HCT116 (cell line): ENCODE measurements at regions not wholly inside any gene's neighbourhood (a gene's known extent, or its start where the extent isn't known, plus 50 kb on each side); places are given as distances from the start of the nearest gene placed in this dataset.

Experiments
- ATF3 ChIP-seq: IDR thresholded peaks from 2 replicates; pipeline ENCODE4 v1.6.1; 2012
- CEBPB ChIP-seq: IDR thresholded peaks from 2 replicates; pipeline ENCODE4 v1.6.1; 2012; ENCODE audit warnings: low read depth
- CTCF ChIP-seq, 3 experiments: fragments of 200-600 bp in 1 of 3; sonication (generic) in 1 of 3; IDR thresholded peaks in 2 of 3; conservative IDR thresholded peaks in 1 of 3; 2 replicates each; pipeline ENCODE4 v1.5.1; 2012 to 2017; ENCODE audit warnings: low read depth in 2 of 3, low read length in 2 of 3, antibody characterized with exemption in 1 of 3, borderline replicate concordance in 1 of 3, control low read depth in 1 of 3, mild to moderate bottlenecking in 1 of 3, mixed read lengths in 1 of 3, mixed run types in 1 of 3, moderate library complexity in 1 of 3; ENCODE audit not compliant: insufficient read depth in 1 of 3
- EZH2 ChIP-seq: fragments of 200-600 bp; sonication (generic); IDR thresholded peaks from 2 replicates; pipeline ENCODE4 v1.6.1; 2017; ENCODE audit warnings: antibody characterized with exemption, mixed run types
- EZH2phosphoT487 ChIP-seq: fragments of 200-600 bp; IDR thresholded peaks from 2 replicates; pipeline ENCODE4 v1.6.1; 2018; ENCODE audit warnings: antibody characterized with exemption, borderline replicate concordance
- MAX ChIP-seq: IDR thresholded peaks from 2 replicates; pipeline ENCODE4 v1.6.1; 2012
- POLR2A ChIP-seq: IDR thresholded peaks from 2 replicates; pipeline ENCODE4 v1.7.0; 2011; ENCODE audit warnings: borderline replicate concordance; ENCODE audit not compliant: insufficient read depth, insufficient read length; ENCODE audit errors: extremely low read depth
- POLR2AphosphoS5 ChIP-seq: IDR thresholded peaks from 2 replicates; pipeline ENCODE4 v1.6.1; 2011; ENCODE audit warnings: mild to moderate bottlenecking, low read depth, low read length, moderate library complexity
- REST ChIP-seq: IDR thresholded peaks from 2 replicates; pipeline ENCODE4 v1.6.1; 2012; ENCODE audit warnings: low read depth
- SIN3A ChIP-seq: IDR thresholded peaks from 2 replicates; pipeline ENCODE4 v1.6.1; 2012; ENCODE audit warnings: low read depth
- TCF7L2 ChIP-seq: IDR thresholded peaks from 2 replicates; pipeline ENCODE4 v1.7.0; 2011; ENCODE audit warnings: borderline replicate concordance, inconsistent platforms; ENCODE audit not compliant: insufficient read depth, insufficient read length; ENCODE audit errors: extremely low read depth
- YY1 ChIP-seq: IDR thresholded peaks from 2 replicates; pipeline ENCODE4 v1.6.1; 2011; ENCODE audit warnings: low read length, low read depth, moderate library complexity, mild to moderate bottlenecking; ENCODE audit not compliant: insufficient replicate concordance; ENCODE audit errors: extremely low read depth
- ZBTB33 ChIP-seq: IDR thresholded peaks from 2 replicates; pipeline ENCODE4 v1.6.1; 2011; ENCODE audit warnings: mild to moderate bottlenecking, low read length, moderate library complexity; ENCODE audit not compliant: insufficient replicate concordance; ENCODE audit errors: extremely low read depth
- ZNF274 ChIP-seq: fragments of 200-500 bp; sonication (Bioruptor generic); IDR thresholded peaks from 2 replicates; pipeline ENCODE4 v1.6.1; 2014; ENCODE audit warnings: mild to moderate bottlenecking, low read depth, low read length, inconsistent platforms

- no peak for TF ChIP-seq MAX
- TF ChIP-seq POLR2A: no peak
- no peak for TF ChIP-seq CTCF (IDR thresholded peaks at IDR 0.05 in 2 of 3, conservative IDR thresholded peaks at IDR 0.05 in 1 of 3; ENCODE audit: borderline replicate concordance in 1 of 3, insufficient read depth in 1 of 3, low read depth in 2 of 3, low read length in 2 of 3)
- TF ChIP-seq EZH2: no peak
- no peak for TF ChIP-seq POLR2AphosphoS5
- TF ChIP-seq ZBTB33: no peak
- TF ChIP-seq REST: no peak
- no peak for TF ChIP-seq TCF7L2
- no peak for TF ChIP-seq SIN3A
- no peak for TF ChIP-seq EZH2phosphoT487
- no peak for TF ChIP-seq ATF3
- TF ChIP-seq YY1: no peak
- TF ChIP-seq ZNF274: no peak
- no peak for TF ChIP-seq CEBPB
Measured at GRCh38 chr5:23303836-23304235, 203.6 kb upstream of the PRDM9 start.
